ENCODE measurements at regions not wholly inside any gene's neighbourhood (a gene's known extent, or its start where the extent isn't known, plus 50 kb on each side); places are given as distances from the start of the nearest gene placed in this dataset.

GRCh38 chr10:131722121-131722520, 178.7 kb upstream of the PPP2R2D start:
- FAIRE-seq (no peak), DNase-seq (ENCODE audit: insufficient read length, low spot score) (no peak)
- TF ChIP-seq POLR2A (IDR thresholded peaks at IDR 0.05; ENCODE audit: low read depth, low read length): no peak

DNA sequence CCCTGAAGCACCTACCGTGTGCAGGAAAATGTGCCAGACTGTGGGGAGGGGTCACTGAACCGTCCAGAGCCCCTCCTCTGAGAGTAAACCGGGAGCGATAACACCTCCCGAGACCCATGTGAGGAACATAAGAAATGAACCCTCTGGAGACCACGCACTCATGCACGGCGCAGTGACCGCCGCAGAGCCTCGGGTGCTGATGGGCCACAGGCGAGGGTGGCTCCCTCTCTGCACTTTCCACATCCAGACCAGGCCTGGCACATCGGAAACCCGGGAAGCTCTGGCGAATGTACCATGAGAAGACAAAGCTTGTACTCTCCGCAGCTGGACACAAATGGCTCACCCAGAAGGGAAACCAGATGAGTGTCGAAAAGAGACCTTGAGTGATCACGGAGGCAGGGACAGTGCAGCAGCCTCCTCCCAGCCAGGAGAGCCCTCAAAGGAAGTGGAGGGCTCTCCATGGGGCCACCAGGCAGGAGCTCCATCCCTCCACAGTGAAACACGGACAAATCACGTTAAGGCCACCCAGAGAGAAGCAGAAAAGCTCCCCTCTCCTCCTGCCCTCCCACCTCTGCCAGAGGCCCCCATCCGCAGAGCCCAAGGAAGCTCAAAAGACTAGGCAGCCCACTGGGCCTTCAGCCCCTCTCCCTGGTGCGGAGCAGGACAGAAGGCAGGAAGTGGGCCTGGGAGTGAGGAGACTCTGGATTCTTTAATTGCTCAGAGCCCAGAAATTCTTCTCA, 178.1 kb upstream of the PPP2R2D start:
- FAIRE-seq (no peak), DNase-seq (ENCODE audit: insufficient read length, low spot score) (no peak)
- TF ChIP-seq POLR2A (IDR thresholded peaks at IDR 0.05; ENCODE audit: low read depth, low read length): no peak

GRCh38 chr10:131723297-131724168, 177.3 kb upstream of the PPP2R2D start:
- TF ChIP-seq POLR2A (IDR thresholded peaks at IDR 0.05; ENCODE audit: low read depth, low read length): no peak
- FAIRE-seq (no peak), DNase-seq (ENCODE audit: insufficient read length, low spot score) (no peak)

DNA sequence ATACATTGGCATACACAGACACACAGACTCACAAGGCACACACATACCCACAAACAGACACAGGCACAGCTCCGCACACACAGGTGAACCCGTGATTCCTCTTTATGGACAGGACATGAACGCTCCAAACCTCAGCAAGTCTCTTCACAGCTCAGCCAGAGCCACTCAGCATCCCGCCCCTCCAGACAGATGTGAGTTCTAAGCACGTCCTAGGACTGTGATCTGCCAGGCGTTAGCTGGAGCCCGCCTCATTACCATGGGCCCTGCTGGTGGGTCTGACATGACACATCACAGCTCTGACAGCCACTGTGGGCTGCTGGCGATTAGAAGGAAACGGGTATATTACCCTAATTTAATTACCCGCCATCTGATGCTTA, 176.7 kb upstream of the PPP2R2D start:
- no peak for DNase-seq (ENCODE audit: insufficient read length, low spot score)
- FAIRE-seq: no peak
- TF ChIP-seq POLR2A (IDR thresholded peaks at IDR 0.05; ENCODE audit: low read depth, low read length): no peak

DNA sequence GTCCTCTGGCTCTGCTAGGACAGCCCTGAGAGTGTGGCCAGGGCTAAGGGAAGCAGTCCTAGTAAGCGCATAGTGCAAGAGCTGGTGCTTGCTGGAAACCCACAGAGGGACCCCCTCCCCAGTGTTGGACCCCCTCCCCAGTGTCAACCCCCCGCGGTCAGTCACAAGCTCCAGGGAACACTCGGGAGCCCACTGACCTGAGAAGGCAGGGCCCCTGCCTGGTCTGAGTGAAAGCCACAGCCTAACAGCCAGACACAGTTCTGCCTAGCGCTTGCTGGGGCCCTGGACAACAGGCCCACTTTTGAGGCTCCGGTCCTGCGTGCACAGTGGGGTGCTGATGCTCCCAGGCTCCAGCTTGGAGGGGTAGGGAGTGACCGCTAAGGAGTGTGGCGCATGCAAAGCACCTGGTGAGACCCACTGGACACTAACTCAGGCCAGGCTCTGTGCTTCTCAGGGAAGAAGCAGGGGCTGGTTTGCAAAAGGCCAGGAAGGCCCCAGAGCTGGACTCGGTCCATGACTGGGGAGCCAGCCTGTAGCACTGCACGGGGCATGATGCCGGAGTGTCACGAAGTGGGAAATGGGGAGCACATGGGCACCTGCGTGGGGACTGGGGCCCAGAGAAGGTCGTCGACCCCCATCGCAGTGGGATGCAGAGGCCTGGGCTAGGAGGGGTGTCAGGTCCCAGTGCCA, 175.8 kb upstream of the PPP2R2D start:
- FAIRE-seq (no peak), DNase-seq (ENCODE audit: insufficient read length, low spot score) (no peak)
- TF ChIP-seq POLR2A (IDR thresholded peaks at IDR 0.05; ENCODE audit: low read depth, low read length): no peak

DNA sequence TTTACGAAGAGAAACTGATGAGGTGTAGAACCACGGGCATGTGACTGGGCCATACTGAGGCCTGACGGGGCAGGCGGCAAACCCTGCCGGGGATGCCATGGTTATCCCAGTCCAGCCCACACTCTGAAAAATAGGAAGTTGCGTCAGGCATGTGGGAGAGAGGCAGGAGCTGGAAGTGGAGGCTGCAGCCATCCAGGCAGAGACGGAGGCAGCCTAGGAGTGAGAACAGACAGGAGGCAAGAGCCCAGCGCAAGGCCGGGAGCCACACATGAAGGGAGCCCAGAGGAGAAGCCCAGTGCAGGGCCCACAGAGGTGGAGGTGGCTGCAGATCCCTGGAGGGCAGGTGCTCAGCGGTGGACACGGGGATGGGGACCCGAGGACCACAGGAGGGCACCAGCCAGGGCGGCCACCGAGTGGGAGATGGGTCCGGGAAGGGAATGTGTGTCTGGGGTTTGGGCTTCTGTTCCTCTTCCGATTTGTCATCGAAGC, 175.2 kb upstream of the PPP2R2D start:
- no peak for TF ChIP-seq POLR2A (IDR thresholded peaks at IDR 0.05; ENCODE audit: low read depth, low read length)
- FAIRE-seq: no peak
- no peak for DNase-seq (ENCODE audit: insufficient read length, low spot score)

GRCh38 chr10:131726076-131726880, 174.5 kb upstream of the PPP2R2D start:
- DNase-seq (ENCODE audit: insufficient read length, low spot score) (no peak), FAIRE-seq (no peak)
- no peak for TF ChIP-seq POLR2A (IDR thresholded peaks at IDR 0.05; ENCODE audit: low read depth, low read length)

- no peak for TF ChIP-seq POLR2A (IDR thresholded peaks at IDR 0.05; ENCODE audit: low read depth, low read length)
- no peak for DNase-seq (ENCODE audit: insufficient read length, low spot score)
- no peak for FAIRE-seq
Observed at GRCh38 chr10:131726967-131727366, 173.8 kb upstream of the PPP2R2D start.

- FAIRE-seq (no peak), DNase-seq (ENCODE audit: insufficient read length, low spot score) (no peak)
- TF ChIP-seq POLR2A (IDR thresholded peaks at IDR 0.05; ENCODE audit: low read depth, low read length): no peak
Observed at GRCh38 chr10:131727560-131727959, 173.2 kb upstream of the PPP2R2D start.

DNA sequence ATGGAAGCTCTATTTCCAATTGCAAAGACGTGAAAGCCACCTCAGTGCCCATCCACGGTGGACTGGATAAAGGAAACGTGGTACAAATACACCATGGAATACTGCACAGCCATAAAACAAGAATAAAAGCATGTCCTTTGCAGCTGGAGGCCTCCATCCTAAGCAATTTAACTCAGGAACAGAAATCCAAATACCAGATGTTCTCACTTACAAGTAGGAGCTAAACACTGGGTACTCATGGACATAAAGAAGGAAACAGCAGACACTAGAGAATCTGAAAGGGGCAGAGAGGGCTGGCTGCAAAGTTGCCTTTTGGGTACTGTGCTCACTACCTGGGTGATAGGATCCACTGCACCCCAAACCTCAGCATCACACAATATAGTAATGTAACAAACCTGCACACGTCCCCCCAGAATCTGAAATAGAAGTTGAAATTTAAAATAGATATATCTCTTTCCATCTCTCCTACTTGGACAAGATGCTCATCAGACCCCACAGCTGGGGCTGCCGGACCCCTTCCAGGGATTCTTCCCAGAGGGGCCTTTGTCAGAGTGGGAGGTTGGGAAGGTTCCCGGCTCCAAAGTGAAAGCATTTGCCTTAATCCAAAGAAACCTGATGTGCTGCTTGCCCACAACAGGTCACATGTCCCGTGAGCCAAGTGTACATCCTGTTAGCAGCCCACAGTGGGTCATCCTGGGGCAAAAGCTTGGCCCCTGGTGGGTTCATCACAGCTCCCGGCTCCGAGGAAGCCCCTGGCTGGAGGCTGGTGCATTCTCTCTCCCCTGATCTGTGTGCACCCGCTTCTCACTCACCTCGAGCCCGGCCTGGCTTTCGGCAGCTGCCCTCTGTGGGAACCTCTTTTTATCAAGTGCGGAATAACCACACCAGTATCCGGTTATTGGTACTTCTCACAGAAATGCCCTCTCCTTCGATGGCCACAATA, 172.3 kb upstream of the PPP2R2D start:
- TF ChIP-seq POLR2A (IDR thresholded peaks at IDR 0.05; ENCODE audit: low read depth, low read length): no peak
- no peak for DNase-seq (ENCODE audit: insufficient read length, low spot score)

GRCh38 chr10:131729361-131729760, 171.4 kb upstream of the PPP2R2D start:
- FAIRE-seq (no peak), DNase-seq (ENCODE audit: insufficient read length, low spot score) (no peak)
- TF ChIP-seq POLR2A (IDR thresholded peaks at IDR 0.05; ENCODE audit: low read depth, low read length): no peak

More for the DNA sequence above, 172.3 kb upstream of the PPP2R2D start:
- no peak for FAIRE-seq

GRCh38 chr10:131729938-131730660, 170.7 kb upstream of the PPP2R2D start:
- FAIRE-seq: no peak

More at GRCh38 chr10:131729938-131730660, 170.7 kb upstream of the PPP2R2D start:
- TF ChIP-seq POLR2A (IDR thresholded peaks at IDR 0.05; ENCODE audit: low read depth, low read length): no peak
- no peak for DNase-seq (ENCODE audit: insufficient read length, low spot score)
